GM12873 (cell line): ENCODE measurements at regions not wholly inside any gene's neighbourhood (a gene's known extent, or its start where the extent isn't known, plus 50 kb on each side); places are given as distances from the start of the nearest gene placed in this dataset.

Source experiments
- CTCF ChIP-seq: IDR thresholded peaks from 2 replicates; pipeline ENCODE4 v1.5.1; 2012; ENCODE audit warnings: low read depth, mild to moderate bottlenecking, moderate library complexity, low read length, control low read depth; ENCODE audit not compliant: insufficient read depth; ENCODE audit errors: missing control alignments

GRCh38 chr11:29844031-29844430, 172.8 kb downstream of the KCNA4 start:
- no peak for TF ChIP-seq CTCF

- TF ChIP-seq CTCF = no peak
Measured at GRCh38 chr11:29842061-29842460, 174.8 kb downstream of the KCNA4 start.

- no peak for TF ChIP-seq CTCF
Measured at GRCh38 chr11:29826878-29827277, 190.0 kb downstream of the KCNA4 start.

- no peak for TF ChIP-seq CTCF
Measured at GRCh38 chr11:29816359-29816758, 200.5 kb downstream of the KCNA4 start.

- TF ChIP-seq CTCF = no peak
Measured at GRCh38 chr11:29809121-29809520, 207.7 kb downstream of the KCNA4 start.

- no peak for TF ChIP-seq CTCF
Measured at GRCh38 chr11:29802522-29802921, 214.3 kb downstream of the KCNA4 start.

- TF ChIP-seq CTCF = no peak
Measured at GRCh38 chr11:29801561-29801960, 215.3 kb downstream of the KCNA4 start.

GRCh38 chr11:29786092-29786491, 230.7 kb downstream of the KCNA4 start:
- TF ChIP-seq CTCF = no peak
